H9 (cell line): ENCODE measurements at regions not wholly inside any gene's neighbourhood (a gene's known extent, or its start where the extent isn't known, plus 50 kb on each side); places are given as distances from the start of the nearest gene placed in this dataset.

ENCODE experiments used
- DNase-seq: peaks from one replicate; pipeline ENCODE4 v3.0.0-alpha.2; 2017
- H2AFZ ChIP-seq: one replicate; pipeline ENCODE4 v1.6.1; 2013; ENCODE audit warnings: mild to moderate bottlenecking, low read length, control low read depth, moderate library complexity
- H2AK5ac ChIP-seq: 2 replicates; pipeline ENCODE4 v1.6.1; 2013; ENCODE audit warnings: low read length, control low read depth, mixed read lengths; ENCODE audit not compliant: insufficient read length
- H2BK120ac ChIP-seq: one replicate; pipeline ENCODE4 v1.6.1; 2013; ENCODE audit warnings: low read depth, mild to moderate bottlenecking, low read length, control low read depth, inconsistent platforms; ENCODE audit not compliant: poor library complexity, severe bottlenecking
- H2BK12ac ChIP-seq: 2 replicates; pipeline ENCODE4 v1.6.1; 2013; ENCODE audit warnings: low read length, control low read depth, mixed read lengths, low read depth; ENCODE audit not compliant: insufficient read length
- H2BK15ac ChIP-seq: 2 replicates; pipeline ENCODE4 v1.6.1; 2013; ENCODE audit warnings: low read depth, low read length, control low read depth
- H2BK20ac ChIP-seq: one replicate; pipeline ENCODE4 v1.6.1; 2013; ENCODE audit warnings: low read depth, mild to moderate bottlenecking, low read length, control low read depth, inconsistent platforms; ENCODE audit not compliant: poor library complexity, severe bottlenecking
- H2BK5ac ChIP-seq: 2 replicates; pipeline ENCODE4 v1.6.1; 2013; ENCODE audit warnings: low read length, control low read depth, mixed read lengths; ENCODE audit not compliant: insufficient read length
- H3K14ac ChIP-seq: 2 replicates; pipeline ENCODE4 v1.6.1; 2013; ENCODE audit warnings: low read length, control low read depth; ENCODE audit not compliant: insufficient read depth
- H3K18ac ChIP-seq: 2 replicates; pipeline ENCODE4 v1.6.1; 2013; ENCODE audit warnings: low read depth, mild to moderate bottlenecking, mixed read lengths, low read length, control low read depth; ENCODE audit not compliant: insufficient read length
- H3K23ac ChIP-seq: 2 replicates; pipeline ENCODE4 v1.6.1; 2013; ENCODE audit warnings: low read length, control low read depth, mixed read lengths, low read depth; ENCODE audit not compliant: insufficient read length
- H3K23me2 ChIP-seq: 2 replicates; pipeline ENCODE4 v1.6.1; 2013; ENCODE audit warnings: low read depth, mild to moderate bottlenecking, mixed read lengths, low read length, control low read depth; ENCODE audit not compliant: insufficient read length, poor library complexity, severe bottlenecking
- H3K27ac ChIP-seq: 2 replicates; pipeline ENCODE4 v1.5.1; 2013; ENCODE audit warnings: low read length, control low read depth, mixed read lengths, low read depth; ENCODE audit not compliant: insufficient read length
- H3K27me3 ChIP-seq: 2 replicates; pipeline ENCODE4 v1.6.1; 2013; ENCODE audit warnings: low read length, control low read depth, inconsistent platforms; ENCODE audit not compliant: insufficient read depth
- H3K4ac ChIP-seq: 2 replicates; pipeline ENCODE4 v1.6.1; 2013; ENCODE audit warnings: low read depth, mild to moderate bottlenecking, control low read depth, inconsistent platforms, low read length, moderate library complexity
- H3K4me1 ChIP-seq: 2 replicates; pipeline ENCODE4 v1.6.1; 2013; ENCODE audit warnings: low read length, control low read depth, inconsistent platforms; ENCODE audit not compliant: insufficient read depth
- H3K4me2 ChIP-seq: 2 replicates; pipeline ENCODE4 v1.6.1; 2013; ENCODE audit warnings: low read length, control low read depth, mixed read lengths; ENCODE audit not compliant: insufficient read length, insufficient read depth
- H3K56ac ChIP-seq: 2 replicates; pipeline ENCODE4 v1.6.1; 2013; ENCODE audit warnings: low read depth, mild to moderate bottlenecking, mixed read lengths, low read length, control low read depth; ENCODE audit not compliant: insufficient read length
- H3K79me1 ChIP-seq: 2 replicates; pipeline ENCODE4 v1.6.1; 2013; ENCODE audit warnings: low read depth, mild to moderate bottlenecking, moderate library complexity, low read length, control low read depth, inconsistent platforms; ENCODE audit not compliant: insufficient read depth, poor library complexity, severe bottlenecking
- H3K79me2 ChIP-seq: 2 replicates; pipeline ENCODE4 v1.6.1; 2013; ENCODE audit warnings: low read length, control low read depth, inconsistent platforms; ENCODE audit not compliant: insufficient read depth
- H3K9ac ChIP-seq: 2 replicates; pipeline ENCODE4 v1.6.1; 2013; ENCODE audit warnings: low read length, control low read depth, mixed read lengths; ENCODE audit not compliant: insufficient read length; ENCODE audit errors: extremely low read depth
- H3K9me3 ChIP-seq: one replicate; pipeline ENCODE4 v1.6.1; 2013; ENCODE audit warnings: low read depth, low read length, inconsistent platforms; ENCODE audit not compliant: control insufficient read depth
- H3T11ph ChIP-seq: one replicate; pipeline ENCODE4 v1.6.1; 2013; ENCODE audit warnings: mild to moderate bottlenecking, low read length, control low read depth, inconsistent platforms
- H4K20me1 ChIP-seq: one replicate; pipeline ENCODE4 v1.6.1; 2013; ENCODE audit not compliant: control insufficient read depth, insufficient read length, insufficient read depth
- H4K5ac ChIP-seq: 2 replicates; pipeline ENCODE4 v1.6.1; 2013; ENCODE audit warnings: low read depth, mild to moderate bottlenecking, mixed read lengths, low read length, control low read depth; ENCODE audit not compliant: insufficient read length
- H4K8ac ChIP-seq: replicated peaks from 2 replicates; pipeline ENCODE4 v1.6.1; 2013; ENCODE audit warnings: low read length, control low read depth, mixed read lengths, low read depth; ENCODE audit not compliant: insufficient read length
- H4K91ac ChIP-seq: 2 replicates; pipeline ENCODE4 v1.6.1; 2013; ENCODE audit warnings: low read depth, mild to moderate bottlenecking, moderate library complexity, mixed read lengths, low read length, control low read depth; ENCODE audit not compliant: insufficient read length
- H3K27ac Mint-ChIP-seq, 3 experiments: 2 replicates in 2 of 3; 3 replicates in 1 of 3; pipeline ENCODE4 v1.8.0; 2020 to 2021; ENCODE audit warnings: mixed read lengths in 3 of 3, mild to moderate bottlenecking in 1 of 3, moderate library complexity in 1 of 3
- H3K27me3 Mint-ChIP-seq: 2 replicates; pipeline ENCODE4 v1.8.0; 2021; ENCODE audit warnings: low read depth, mild to moderate bottlenecking, moderate library complexity, mixed read lengths
- H3K36me3 Mint-ChIP-seq, 3 experiments: 2 replicates in 2 of 3; 3 replicates in 1 of 3; pipeline ENCODE4 v1.8.0; 2020 to 2021; ENCODE audit warnings: low read depth in 3 of 3, mixed read lengths in 3 of 3; ENCODE audit not compliant: insufficient read depth in 1 of 3
- H3K4me1 Mint-ChIP-seq, 2 experiments: 2 replicates each; pipeline ENCODE4 v1.8.0; 2020; ENCODE audit warnings: mixed read lengths in 2 of 2
- H3K4me3 Mint-ChIP-seq, 2 experiments: 2 replicates in 1 of 2; 3 replicates in 1 of 2; pipeline ENCODE4 v1.8.0; 2020 to 2021; ENCODE audit warnings: mild to moderate bottlenecking in 2 of 2, mixed read lengths in 2 of 2, moderate library complexity in 1 of 2
- H3K9me3 Mint-ChIP-seq, 2 experiments: 2 replicates in 1 of 2; 3 replicates in 1 of 2; pipeline ENCODE4 v1.8.0; 2020; ENCODE audit warnings: mild to moderate bottlenecking in 2 of 2, mixed read lengths in 2 of 2, moderate library complexity in 1 of 2
- TF ChIP-seq, protein P1 (sequence below): fragments of 200-600 bp; sonication (generic); conservative IDR thresholded peaks from 3 replicates; pipeline ENCODE4 v1.8.0; 2021; ENCODE audit warnings: antibody characterized with exemption, mild to moderate bottlenecking

DNA sequence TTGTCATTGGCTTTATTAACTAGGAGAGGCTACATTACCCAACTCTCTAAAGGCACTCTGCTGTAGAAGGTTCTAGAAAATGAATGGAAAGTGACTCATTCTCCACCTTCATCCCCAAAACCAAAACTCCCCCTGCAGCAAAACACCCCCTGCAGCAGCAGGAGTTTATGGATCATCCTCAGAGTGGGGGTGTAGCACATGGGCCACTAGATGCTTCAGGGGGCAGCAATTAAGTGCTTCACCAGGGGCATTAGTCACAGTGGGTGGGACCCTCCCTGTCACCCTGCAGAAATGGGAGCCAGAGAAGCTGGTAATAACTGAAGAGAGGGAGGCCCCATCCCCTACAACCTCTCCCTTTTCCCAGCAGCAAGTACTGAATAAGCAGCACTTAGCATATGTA is 64.5 kb upstream of the MED4 start:
- H3K56ac ChIP-seq: no peak overlapping the region
- H3K9me3 ChIP-seq: no peaks in the 10 kb centered on the region
- no peak overlapping the region for H3T11ph ChIP-seq
- peaks cover 26 to 35% of the 10 kb centered on the region in 2 experiments for H3K4me1 Mint-ChIP-seq
- no peak overlapping the region for H3K27ac ChIP-seq
- no peak overlapping the region for H2AK5ac ChIP-seq
- H4K8ac ChIP-seq: no peak overlapping the region
- no peak overlapping the region for H3K4me3 Mint-ChIP-seq
- no peak for DNase-seq
- no peak overlapping the region for H2BK5ac ChIP-seq
- H3K36me3 Mint-ChIP-seq: no peaks in the 10 kb centered on the region
- no peaks in the 10 kb centered on the region for H3K79me1 ChIP-seq
- H3K79me2 ChIP-seq: no peaks in the 10 kb centered on the region
- no peak overlapping the region for H4K5ac ChIP-seq
- H3K4ac ChIP-seq: no peak overlapping the region
- H3K9me3 Mint-ChIP-seq: no peaks in the 10 kb centered on the region
- H3K18ac ChIP-seq: no peak overlapping the region
- H3K27me3 Mint-ChIP-seq: peaks cover 2% of the 10 kb centered on the region
- H3K14ac ChIP-seq: no peak overlapping the region
- TF ChIP-seq, protein P1, sequence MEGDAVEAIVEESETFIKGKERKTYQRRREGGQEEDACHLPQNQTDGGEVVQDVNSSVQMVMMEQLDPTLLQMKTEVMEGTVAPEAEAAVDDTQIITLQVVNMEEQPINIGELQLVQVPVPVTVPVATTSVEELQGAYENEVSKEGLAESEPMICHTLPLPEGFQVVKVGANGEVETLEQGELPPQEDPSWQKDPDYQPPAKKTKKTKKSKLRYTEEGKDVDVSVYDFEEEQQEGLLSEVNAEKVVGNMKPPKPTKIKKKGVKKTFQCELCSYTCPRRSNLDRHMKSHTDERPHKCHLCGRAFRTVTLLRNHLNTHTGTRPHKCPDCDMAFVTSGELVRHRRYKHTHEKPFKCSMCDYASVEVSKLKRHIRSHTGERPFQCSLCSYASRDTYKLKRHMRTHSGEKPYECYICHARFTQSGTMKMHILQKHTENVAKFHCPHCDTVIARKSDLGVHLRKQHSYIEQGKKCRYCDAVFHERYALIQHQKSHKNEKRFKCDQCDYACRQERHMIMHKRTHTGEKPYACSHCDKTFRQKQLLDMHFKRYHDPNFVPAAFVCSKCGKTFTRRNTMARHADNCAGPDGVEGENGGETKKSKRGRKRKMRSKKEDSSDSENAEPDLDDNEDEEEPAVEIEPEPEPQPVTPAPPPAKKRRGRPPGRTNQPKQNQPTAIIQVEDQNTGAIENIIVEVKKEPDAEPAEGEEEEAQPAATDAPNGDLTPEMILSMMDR: no peak
- no peaks in the 10 kb centered on the region; the same call in 1 of the 2 replicates for H3K4me1 ChIP-seq
- no peaks in the 10 kb centered on the region for H3K27me3 ChIP-seq
- H3K4me2 ChIP-seq: no peak overlapping the region
- no peak overlapping the region for H4K91ac ChIP-seq
- no peak overlapping the region for H3K9ac ChIP-seq
- no peak overlapping the region for H2BK120ac ChIP-seq
- H2BK20ac ChIP-seq: no peak overlapping the region
- no peaks in the 10 kb centered on the region for H4K20me1 ChIP-seq
- no peaks in the 10 kb centered on the region for H3K23me2 ChIP-seq
- no peak overlapping the region for H2BK12ac ChIP-seq
- H3K23ac ChIP-seq: no peak overlapping the region
- H2AFZ ChIP-seq: no peak overlapping the region
- no peak overlapping the region; a peak in 1 of 7 replicates for H3K27ac Mint-ChIP-seq
- no peak overlapping the region for H2BK15ac ChIP-seq
